HG03575 (cell line): ENCODE measurements at regions not wholly inside any gene's neighbourhood (a gene's known extent, or its start where the extent isn't known, plus 50 kb on each side); places are given as distances from the start of the nearest gene placed in this dataset.

Experiments used
- ATAC-seq: cut with Tn5 transposase; IDR thresholded peaks from one replicate; pipeline ENCODE4 v1.9.1; 2021; ENCODE audit not compliant: unreplicated experiment, insufficient number of reproducible peaks, low FRiP score; ENCODE audit errors: extremely low read depth

DNA sequence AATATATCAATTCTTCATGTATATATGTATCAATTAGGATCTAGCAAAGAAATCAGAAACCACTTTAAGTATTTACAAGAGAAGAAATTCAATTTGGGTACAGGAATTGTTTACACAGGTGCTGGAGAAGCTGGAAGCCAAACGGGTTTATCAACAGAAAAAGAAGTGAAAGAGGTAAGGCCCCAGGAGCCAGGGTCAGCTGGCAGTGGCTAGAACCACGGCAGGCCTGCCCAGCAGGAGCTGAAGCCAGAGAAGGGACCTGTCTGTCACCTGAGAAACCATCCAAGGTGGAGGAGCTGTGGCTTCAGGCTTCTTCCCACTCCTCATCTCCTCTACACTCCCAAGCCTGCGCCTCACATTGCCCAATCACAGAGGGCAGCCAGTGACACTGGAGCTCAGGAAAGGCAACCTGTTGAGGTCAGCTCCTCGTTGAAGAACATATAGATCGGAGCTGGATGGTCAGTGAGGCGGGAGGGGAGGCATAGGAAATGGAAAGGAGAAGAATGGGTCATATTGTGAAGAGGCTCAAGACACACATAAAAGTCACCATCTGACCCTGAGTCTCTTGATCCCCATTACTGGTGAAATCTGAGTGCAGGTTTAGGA lies 182.6 kb downstream of the REEP3 start:
- ATAC-seq, result no peak

DNA sequence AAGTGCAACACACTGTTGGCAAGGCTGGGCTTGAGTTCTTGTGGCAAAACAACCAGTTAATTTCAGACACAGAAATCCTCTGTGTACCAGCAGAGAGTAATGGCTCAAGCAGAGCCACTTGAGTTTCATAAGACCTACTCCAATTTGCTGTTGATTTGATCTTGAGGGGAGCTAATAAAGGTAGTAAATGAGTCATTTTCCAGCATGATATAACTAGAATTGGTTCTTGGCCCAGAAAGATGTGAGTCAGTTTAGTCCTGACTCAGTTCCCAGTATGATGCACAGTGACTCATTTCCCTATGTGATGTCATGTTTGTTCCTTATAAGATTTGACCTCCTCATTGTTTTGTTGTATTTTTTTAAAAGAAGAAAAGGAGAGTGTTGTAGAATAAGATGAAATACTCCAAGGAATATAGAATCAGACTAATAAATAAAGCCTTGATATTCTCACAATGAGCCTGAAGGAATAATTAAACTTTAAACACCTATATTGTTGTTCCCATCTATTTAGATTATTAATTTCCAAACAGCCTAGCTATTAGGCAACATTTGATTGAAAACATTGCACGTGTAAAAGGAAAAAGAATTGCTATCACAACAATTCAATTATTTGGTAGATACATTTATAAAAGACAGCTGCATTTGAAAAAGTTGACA lies 186.2 kb downstream of the REEP3 start:
- ATAC-seq, result peak; percentile 68

DNA sequence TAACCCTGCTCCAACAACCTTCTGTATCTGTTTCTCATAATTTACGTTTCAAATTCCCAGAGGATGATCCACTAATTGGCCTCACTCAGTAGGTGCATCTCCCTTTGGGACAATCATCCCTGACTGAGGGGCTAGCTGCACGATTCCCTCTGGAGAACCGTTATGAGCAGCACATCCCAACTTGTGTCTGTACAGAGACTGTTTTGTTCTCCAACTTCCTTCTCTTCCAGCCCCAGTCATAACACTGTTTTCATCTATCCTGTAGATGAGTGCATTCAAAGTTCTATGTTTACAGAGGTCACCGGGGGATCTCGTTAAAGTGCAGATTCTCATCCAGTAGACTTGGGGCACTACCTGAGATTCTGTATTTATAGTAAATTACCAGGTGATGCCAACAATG lies 187.2 kb downstream of the REEP3 start:
- ATAC-seq, result no peak

DNA sequence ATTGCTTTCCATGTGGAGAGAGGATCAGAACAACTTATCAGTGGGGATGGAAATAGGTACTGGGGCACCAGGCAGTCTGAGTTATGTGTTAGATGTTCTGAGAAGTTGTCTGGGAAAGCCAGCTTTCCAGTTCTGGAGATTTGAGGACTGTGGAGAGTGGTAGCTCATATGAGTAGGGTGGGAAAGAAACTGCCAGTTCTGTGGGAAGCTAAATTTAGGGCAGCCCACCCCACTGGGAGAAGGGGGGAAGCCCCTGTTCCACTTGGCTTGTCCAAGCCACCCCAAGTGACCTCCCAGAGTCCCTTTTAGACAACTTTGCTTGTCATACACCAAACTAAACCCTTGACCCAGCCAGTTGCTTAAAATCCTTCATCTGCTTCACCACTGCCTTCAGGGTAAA lies 189.5 kb downstream of the REEP3 start:
- no peak for ATAC-seq

DNA sequence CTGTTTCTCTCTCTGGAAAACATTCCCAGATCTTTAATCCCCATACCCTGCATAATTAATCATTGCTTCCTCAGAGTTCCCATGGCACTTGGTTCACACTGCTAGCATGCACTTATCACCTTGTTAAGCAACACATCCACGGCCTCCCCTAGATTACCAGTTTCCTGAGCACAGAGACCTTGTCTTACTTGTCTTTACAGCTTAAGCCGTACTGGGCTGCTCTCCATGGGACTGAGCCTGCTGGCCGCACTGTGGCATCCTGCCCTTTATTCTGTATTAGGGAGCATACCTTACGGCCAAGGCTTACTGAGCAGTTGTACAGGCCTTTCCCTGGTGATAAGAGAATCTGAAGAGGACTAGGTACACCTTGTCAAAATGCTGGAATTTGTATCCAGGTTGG lies 190.2 kb downstream of the REEP3 start:
- ATAC-seq, result no peak

DNA sequence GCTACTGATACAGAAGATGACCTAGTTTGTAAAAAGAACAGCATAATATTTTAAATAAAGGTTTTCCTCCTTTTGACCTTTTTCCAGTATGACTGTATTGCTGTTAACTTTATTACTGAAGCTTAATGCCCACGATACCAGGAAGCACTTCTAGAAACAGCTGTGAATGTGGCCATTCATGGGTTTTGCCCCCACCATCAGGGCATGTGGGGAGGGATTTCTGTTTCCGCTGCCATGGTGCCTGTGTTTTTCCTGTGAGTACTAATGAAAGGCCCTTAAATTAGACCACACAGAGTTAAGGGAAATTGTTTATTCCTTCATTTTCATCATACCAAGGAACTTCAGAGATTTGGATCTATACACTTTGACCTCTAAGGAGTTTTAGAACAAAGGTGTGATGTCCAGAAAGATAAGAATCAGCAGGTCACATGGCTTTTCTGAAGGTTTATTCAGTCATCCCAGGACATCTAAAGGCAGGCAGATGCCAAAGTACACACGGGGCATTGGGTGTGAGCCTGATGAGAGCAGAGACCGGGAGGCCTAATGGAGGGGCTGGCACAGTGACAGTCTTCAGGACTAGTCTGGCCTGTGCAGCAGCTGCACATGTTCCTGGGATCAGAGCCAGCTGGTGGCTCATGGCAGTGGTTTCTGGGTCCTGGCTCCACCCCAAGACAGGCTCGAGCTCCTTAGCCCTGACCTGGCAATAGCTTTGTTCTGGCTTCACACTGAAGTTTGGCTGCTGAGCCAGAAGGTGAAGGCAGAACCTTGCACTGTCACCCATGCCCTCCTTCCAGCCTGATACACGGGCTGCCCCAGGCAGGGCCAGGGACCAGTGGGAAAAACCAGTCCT lies 190.9 kb downstream of the REEP3 start:
- ATAC-seq, result no peak

DNA sequence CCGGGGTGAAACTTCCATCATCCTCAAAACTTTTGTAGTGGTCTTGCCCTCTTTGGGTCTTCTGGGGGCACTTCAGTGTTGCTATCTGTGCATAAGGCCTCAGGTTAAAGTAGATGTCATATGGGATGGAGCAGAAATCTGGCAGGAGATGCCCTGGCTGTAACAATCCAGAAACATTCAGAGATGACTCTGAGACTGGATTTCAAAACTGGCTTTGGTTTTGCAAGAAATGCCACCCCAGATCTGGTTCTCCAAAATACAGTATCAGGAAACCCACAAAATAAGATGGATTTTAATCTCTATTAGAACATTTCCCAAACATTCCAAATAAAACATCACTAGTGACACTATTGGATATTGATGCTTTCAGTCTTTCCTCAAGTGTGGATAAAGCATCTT lies 191.5 kb downstream of the REEP3 start:
- no peak for ATAC-seq

DNA sequence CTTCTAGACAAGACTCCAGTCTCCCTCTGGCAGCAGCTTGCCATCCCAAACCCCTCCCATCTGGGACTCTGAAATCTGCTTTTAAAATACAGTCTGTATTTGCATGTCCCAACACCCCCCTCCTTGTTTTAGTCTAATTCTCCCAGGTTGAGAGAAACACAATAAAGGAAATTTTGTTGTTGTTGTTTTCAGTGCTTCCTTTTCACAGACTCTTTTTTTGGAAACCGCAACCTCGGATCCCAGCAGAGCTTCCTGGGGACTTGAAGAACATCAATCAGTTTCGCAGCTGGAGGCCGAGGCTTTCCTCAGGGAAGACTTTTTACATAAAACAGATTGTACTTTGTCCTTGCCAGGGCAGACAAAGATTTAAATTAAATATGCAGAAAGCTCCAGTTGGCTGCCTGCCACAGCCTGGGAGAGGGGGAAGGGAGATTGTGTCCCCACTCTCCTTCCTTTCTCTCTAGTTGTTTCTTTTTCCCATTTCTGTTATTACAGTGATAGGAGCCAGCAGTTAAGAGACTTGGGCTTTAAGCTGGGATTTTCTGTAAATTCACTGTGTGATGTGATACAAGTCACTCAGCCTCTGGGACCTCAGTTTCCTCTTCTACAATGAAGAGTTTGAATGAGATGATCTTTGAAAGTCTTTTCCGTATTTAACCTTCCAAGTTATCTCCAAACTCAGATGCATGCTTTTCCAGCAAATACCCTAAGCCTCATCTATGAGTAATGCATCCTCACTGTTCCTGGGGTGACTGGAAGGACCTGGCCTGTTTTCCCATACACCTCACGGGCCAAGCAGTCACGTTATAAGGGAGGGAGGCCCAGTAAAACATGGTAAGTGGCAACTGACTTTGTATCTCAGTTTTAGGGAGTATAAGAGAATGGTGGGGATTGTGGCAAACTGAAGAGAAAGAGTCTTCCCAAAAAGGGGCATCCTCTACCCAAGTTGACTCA lies 192.3 kb downstream of the REEP3 start:
- no peak for ATAC-seq

DNA sequence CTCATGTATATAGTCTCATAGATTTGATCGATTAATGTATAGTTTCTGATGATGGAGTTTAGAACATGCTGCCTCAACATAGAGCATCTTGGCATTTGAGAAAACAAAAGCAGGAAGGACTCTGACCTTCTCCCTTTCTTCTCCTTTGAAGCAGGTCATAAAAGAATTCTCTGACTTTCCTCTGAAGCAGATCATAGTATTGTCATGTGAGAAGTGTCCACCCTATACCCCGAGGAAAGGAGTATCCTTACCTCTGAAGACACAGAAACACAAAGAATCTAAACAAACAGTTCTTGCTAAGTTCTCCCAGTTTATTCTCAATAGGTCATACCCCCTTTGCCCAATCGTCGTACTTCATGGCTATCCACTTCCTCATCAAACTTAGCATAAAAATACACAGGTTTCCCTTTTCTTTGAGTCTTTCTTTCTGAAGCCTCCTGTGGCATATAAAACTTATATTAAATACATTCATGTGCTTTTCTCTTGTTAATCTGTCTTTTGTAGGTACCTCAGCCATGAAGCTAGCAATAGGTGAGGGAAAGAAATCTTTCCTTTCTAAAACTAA lies 194.9 kb downstream of the REEP3 start:
- no peak for ATAC-seq

DNA sequence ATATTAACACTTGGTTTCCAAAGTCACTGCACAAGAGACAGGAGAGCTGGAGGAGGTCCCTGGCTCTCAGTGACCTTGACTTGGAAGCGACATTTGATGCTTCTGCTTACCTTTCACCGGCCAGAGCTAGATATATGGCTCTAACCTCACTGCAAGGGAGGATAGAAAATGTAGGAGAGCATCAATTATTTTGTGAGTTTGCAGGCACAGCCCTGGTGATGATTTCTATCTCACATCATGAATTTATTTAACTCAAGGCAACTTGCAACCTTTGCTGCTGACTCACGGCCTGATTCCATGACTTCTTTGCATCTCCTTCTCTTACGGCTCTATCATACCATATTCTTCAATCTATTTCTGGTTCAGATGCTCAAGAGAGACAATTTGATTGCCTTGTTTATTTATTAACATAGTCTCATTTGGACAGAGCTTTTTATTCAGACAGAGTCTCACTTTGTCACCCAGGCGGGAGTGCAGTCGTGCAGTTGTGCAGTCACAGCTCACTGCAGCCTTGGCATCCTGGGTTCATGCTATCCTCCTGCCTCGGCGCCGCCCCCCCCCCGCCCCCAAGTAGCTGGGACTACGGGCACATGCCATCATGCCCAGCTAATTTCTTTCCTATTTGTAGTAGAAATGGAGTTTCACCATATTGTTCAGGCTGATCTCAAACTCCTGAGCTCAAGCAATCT lies 196.0 kb downstream of the REEP3 start:
- ATAC-seq, result no peak

DNA sequence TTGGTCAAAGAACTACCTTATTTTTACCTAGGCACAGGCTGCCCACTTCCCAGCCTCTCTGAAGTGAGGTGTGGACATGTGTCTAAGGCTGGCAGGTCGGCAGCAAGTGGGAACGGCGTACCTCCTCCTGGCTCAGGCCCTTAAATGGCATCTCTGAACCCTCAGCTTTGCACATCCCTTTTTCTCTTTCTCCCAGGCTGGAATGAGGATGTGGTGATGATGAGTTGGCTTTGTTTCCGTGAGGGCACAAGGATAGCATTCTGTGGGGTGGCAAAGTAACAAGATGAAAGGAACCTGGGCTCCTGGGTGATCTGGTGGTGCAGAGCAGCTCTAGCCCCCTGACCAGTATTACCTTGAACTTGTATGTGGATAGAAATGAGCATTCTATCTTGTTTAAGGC lies 196.8 kb downstream of the REEP3 start:
- ATAC-seq, result no peak

DNA sequence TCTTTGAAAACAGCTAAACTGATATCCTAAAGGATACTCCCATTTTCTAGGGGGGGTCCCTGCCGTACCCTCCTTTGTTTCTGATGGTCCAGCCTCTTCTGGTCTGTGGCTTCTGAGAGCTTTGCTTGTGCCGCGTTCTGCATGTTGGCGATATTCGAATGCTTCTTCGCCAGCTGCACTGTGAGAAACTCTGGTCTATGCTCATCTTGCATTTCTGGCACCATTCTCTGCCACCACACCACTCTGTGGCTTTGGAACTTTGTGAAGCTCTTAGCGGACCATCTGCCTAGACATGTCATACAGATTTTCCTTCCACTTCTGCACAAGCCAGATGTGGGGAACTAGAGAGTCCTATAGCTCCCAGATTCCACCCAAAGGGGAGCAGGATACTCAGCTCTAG lies 197.2 kb downstream of the REEP3 start:
- no peak for ATAC-seq

DNA sequence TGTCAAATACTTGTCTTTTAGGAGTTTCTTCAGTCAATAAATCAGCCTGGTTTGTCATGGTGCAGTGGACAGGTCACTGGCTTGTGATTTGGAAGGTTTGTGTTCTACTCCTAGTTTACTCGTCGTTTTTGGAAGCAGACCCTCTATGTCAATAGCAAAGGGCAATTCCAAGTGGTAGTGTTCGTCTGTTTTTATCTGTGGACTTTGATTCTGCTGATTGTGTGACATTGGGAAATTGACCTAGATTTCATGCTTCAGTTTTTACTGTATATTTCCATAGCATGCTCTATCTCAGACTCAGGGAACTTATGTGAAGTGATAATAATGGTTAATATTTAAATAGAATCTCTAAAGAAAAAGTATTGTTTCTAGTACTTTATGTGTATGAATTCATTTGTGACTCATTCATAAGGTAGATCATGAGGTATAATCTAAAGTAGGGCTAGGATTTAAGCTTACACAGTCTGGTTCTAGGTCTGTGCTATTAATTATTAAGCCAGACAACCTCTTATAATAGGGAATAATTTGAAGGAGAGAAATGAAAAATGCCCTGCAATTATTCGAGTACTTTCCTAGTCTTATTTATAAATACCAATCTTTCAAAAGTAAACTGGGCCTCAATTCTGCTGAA lies 198.1 kb downstream of the REEP3 start:
- ATAC-seq, result no peak

DNA sequence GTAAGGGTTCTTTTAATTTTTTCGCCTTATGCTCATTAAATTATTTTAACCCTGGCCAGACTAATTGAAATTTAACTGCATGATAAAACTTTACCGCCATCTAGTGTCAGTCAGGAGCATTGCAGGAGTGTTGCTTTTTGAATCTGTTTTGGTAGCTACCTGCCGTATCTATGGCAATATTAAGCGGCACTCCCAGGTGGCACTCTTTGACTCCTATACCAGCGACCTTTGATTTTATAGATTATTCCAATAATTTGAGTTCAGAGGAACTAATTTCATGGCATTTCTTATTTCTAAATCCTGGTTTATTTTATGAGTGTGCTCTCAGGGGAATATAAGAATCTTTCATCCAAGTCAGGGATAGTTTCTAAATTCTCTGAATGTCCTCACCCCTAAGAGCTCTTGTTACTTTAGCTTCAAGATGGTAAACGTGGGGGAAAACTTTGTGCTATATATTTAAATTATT lies 198.9 kb downstream of the REEP3 start:
- no peak for ATAC-seq

DNA sequence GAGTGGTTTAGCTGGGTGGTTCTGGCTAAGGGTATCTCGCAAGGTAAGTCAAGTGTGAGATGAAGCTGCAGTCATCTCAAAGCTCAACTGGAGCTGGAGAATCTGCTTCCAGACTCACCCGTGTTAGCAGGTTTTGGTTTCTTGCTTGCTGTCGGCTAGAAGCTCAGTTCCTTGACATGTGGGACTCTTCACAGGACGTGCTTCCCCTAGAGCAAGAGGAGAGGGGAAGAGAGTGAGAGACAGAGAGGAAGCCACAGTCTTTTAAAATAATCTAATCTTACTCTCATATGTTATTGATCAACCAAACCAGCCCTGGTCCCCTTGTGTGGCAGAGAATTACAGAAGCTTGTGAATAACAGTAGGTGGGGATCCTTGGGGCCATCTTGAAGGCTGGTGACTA lies 199.5 kb downstream of the REEP3 start:
- ATAC-seq, result no peak

DNA sequence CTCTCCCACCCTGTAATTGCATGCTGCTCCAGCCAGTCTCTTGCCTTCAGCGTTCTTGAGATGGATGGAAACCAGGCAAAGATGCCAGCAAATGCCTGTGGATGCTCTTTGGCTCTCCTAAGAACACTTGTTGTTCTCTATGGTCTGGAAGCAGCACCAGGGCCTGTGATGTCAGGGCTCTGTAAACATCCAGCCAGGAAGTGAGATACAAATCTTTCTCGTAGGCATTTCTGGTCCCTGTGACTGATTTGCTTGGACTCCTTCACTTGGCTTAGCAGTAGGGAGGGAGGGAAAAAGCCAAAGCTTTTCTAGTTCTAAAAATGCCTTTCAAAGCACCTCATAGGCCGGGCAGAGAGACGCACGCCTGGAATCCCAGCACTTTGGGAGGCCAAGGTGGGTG lies 201.3 kb downstream of the REEP3 start:
- ATAC-seq, result no peak

DNA sequence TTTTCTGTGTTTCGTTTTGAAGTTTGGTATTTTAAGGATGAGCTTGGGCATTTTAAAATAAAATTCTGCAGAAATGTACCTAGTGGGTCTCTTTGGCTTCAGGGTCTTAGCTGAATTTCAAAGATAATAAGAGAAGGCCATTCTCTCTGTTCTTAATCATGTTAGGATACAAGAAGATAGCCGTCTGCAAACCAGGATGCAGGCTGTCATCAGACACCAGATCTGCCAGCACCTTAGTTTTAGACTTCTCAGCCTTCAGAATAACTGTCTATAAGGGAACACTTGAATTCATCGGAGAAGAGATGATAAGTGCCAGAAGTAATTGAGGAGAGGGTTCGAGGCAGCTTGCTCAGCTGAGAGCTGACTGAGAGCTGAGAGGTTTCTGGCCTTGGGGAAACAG lies 202.1 kb downstream of the REEP3 start:
- no peak for ATAC-seq

DNA sequence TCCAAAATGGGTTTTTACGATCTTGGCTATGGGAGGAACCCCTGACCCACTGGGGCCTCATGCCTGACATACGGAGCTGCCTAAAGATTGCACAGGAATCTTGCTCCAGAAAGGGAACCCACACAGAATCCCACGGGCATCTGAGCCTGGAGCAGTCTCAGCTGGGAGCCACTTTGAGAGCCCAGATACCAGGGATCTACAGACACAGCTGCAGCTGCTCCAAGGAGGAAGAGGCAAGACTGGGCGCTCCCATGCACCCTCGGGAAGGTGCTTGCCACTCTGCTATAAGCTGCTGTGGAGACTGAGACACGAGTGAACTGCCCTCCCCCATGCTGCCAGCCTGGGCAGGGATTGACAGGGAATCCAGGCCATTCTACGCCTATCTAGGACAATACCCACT lies 202.5 kb downstream of the REEP3 start:
- ATAC-seq, result no peak
